Mesendoderm (in vitro differentiated cells): ENCODE measurements at regions not wholly inside any gene's neighbourhood (a gene's known extent, or its start where the extent isn't known, plus 50 kb on each side); places are given as distances from the start of the nearest gene placed in this dataset.

Experiments
- DNase-seq: peaks from one replicate; pipeline ENCODE4 v3.0.0; 2013
- H2AK5ac ChIP-seq: 2 replicates; pipeline ENCODE4 v1.6.1; 2013; ENCODE audit warnings: low read length, inconsistent platforms
- H2BK120ac ChIP-seq: 2 replicates; pipeline ENCODE4 v1.6.1; 2013; ENCODE audit warnings: low read depth, mild to moderate bottlenecking, low read length, moderate library complexity, mixed read lengths
- H2BK15ac ChIP-seq: replicated peaks from 2 replicates; pipeline ENCODE4 v1.6.1; 2013; ENCODE audit warnings: low read depth, mild to moderate bottlenecking, moderate library complexity
- H2BK5ac ChIP-seq: 2 replicates; pipeline ENCODE4 v1.6.1; 2013; ENCODE audit warnings: low read length, inconsistent platforms
- H3K18ac ChIP-seq: 2 replicates; pipeline ENCODE4 v1.6.1; 2013; ENCODE audit warnings: mild to moderate bottlenecking, low read length, mixed read lengths
- H3K23ac ChIP-seq: one replicate; pipeline ENCODE4 v1.6.1; 2013; ENCODE audit warnings: low read length
- H3K27ac ChIP-seq: 2 replicates; pipeline ENCODE4 v1.5.1; 2013; ENCODE audit warnings: low read depth, mild to moderate bottlenecking, inconsistent platforms, low read length, moderate library complexity
- H3K27me3 ChIP-seq: 2 replicates; pipeline ENCODE4 v1.6.1; 2013; ENCODE audit warnings: low read length, control low read depth, mild to moderate bottlenecking, inconsistent platforms; ENCODE audit not compliant: insufficient read depth, poor library complexity
- H3K36me3 ChIP-seq: 2 replicates; pipeline ENCODE4 v1.6.1; 2013; ENCODE audit warnings: low read length, inconsistent platforms; ENCODE audit not compliant: control insufficient read depth, insufficient read depth
- H3K4ac ChIP-seq: one replicate; pipeline ENCODE4 v1.6.1; 2013; ENCODE audit warnings: low read depth, mild to moderate bottlenecking, low read length, moderate library complexity
- H3K4me1 ChIP-seq: 2 replicates; pipeline ENCODE4 v1.6.1; 2013; ENCODE audit warnings: low read depth, low read length, inconsistent platforms; ENCODE audit not compliant: control insufficient read depth
- H3K4me2 ChIP-seq: 2 replicates; pipeline ENCODE4 v1.6.1; 2013; ENCODE audit warnings: low read length
- H3K4me3 ChIP-seq: 2 replicates; pipeline ENCODE4 v1.5.1; 2013; ENCODE audit warnings: mild to moderate bottlenecking, low read length
- H3K56ac ChIP-seq: one replicate; pipeline ENCODE4 v1.6.1; 2013; ENCODE audit warnings: low read length
- H3K79me1 ChIP-seq: 2 replicates; pipeline ENCODE4 v1.6.1; 2013; ENCODE audit warnings: low read length, inconsistent platforms
- H3K79me2 ChIP-seq: 2 replicates; pipeline ENCODE4 v1.6.1; 2013; ENCODE audit warnings: mild to moderate bottlenecking, low read length; ENCODE audit not compliant: control insufficient read depth, insufficient read depth
- H3K9ac ChIP-seq: 2 replicates; pipeline ENCODE4 v1.6.1; 2013; ENCODE audit warnings: low read length, inconsistent platforms
- H4K5ac ChIP-seq: one replicate; pipeline ENCODE4 v1.6.1; 2013; ENCODE audit warnings: low read length
- H4K8ac ChIP-seq: one replicate; pipeline ENCODE4 v1.6.1; 2013; ENCODE audit warnings: low read depth, mild to moderate bottlenecking, control low read depth, low read length, moderate library complexity
- WGBS: extraction: QIAGEN DNeasy Blood & Tissue Kit; methylation state at CpG from one replicate; pipeline ENCODE4 v1.1.7; 2013; ENCODE audit warnings: low lambda C conversion rate, missing lambda C conversion rate; ENCODE audit not compliant: insufficient coverage; ENCODE audit errors: extremely low coverage; 5-methylcytosine and 5-hydroxymethylcytosine counted together

- Histone ChIP-seq H3K4me2 (no peak overlapping the region), H4K5ac (no peak overlapping the region), H2BK5ac (no peak overlapping the region), H3K79me1 (no peaks in the 10 kb centered on the region), H2AK5ac (no peak overlapping the region), H2BK15ac (no peak overlapping the region), H3K18ac (no peak overlapping the region), H3K27me3 (no peaks in the 10 kb centered on the region), H3K79me2 (no peaks in the 10 kb centered on the region), H3K4me3 (no peak overlapping the region), H3K23ac (no peak overlapping the region), H3K9ac (no peak overlapping the region), H4K8ac (no peak overlapping the region), H3K4ac (no peak overlapping the region), H3K36me3 (no peaks in the 10 kb centered on the region), H3K27ac (no peak overlapping the region), H3K56ac (no peak overlapping the region), H3K4me1 (no peaks in the 10 kb centered on the region), H2BK120ac (no peak overlapping the region)
- WGBS, result no CpG with 5 or more reads among the region's 2 CpGs
- DNase-seq, result no peak
Measured at GRCh38 chr21:29465546-29465945, 166.8 kb downstream of the BACH1 start.

- no peak overlapping the region for H3K4ac ChIP-seq
- H3K4me1 ChIP-seq, result no peaks in the 10 kb centered on the region
- no peak overlapping the region for H4K5ac ChIP-seq
- H3K27me3 ChIP-seq, result no peaks in the 10 kb centered on the region
- H3K79me1 ChIP-seq, result no peaks in the 10 kb centered on the region
- H3K18ac ChIP-seq, result no peak overlapping the region
- no peak overlapping the region for H2BK5ac ChIP-seq
- H3K36me3 ChIP-seq, result no peaks in the 10 kb centered on the region
- H3K27ac ChIP-seq, result no peak overlapping the region
- no CpG with 5 or more reads among the region's 2 CpGs for WGBS
- no peaks in the 10 kb centered on the region for H3K79me2 ChIP-seq
- H3K23ac ChIP-seq, result no peak overlapping the region
- H2BK120ac ChIP-seq, result no peak overlapping the region
- no peak overlapping the region for H3K9ac ChIP-seq
- no peak overlapping the region for H2BK15ac ChIP-seq
- DNase-seq, result no peak
- H3K56ac ChIP-seq, result no peak overlapping the region
- no peak overlapping the region for H3K4me3 ChIP-seq
- H2AK5ac ChIP-seq, result no peak overlapping the region
- no peak overlapping the region for H4K8ac ChIP-seq
- no peak overlapping the region for H3K4me2 ChIP-seq
Measured at GRCh38 chr21:29466532-29466931, 167.8 kb downstream of the BACH1 start.

- Histone ChIP-seq H4K8ac (no peak overlapping the region), H3K79me1 (no peaks in the 10 kb centered on the region), H2BK15ac (no peak overlapping the region), H3K4me2 (no peak overlapping the region), H4K5ac (no peak overlapping the region), H3K23ac (no peak overlapping the region), H3K79me2 (no peaks in the 10 kb centered on the region), H2BK120ac (no peak overlapping the region), H2AK5ac (no peak overlapping the region), H3K4me1 (no peaks in the 10 kb centered on the region), H3K56ac (no peak overlapping the region), H3K27ac (no peak overlapping the region), H2BK5ac (no peak overlapping the region), H3K27me3 (no peaks in the 10 kb centered on the region), H3K4me3 (no peak overlapping the region), H3K36me3 (no peaks in the 10 kb centered on the region), H3K9ac (no peak overlapping the region), H3K18ac (no peak overlapping the region), H3K4ac (no peak overlapping the region)
- WGBS, result no CpG with 5 or more reads among the region's 2 CpGs
- no peak for DNase-seq
Measured at GRCh38 chr21:29470397-29470796, 171.7 kb downstream of the BACH1 start.

- Histone ChIP-seq H2BK120ac (no peak overlapping the region), H3K4ac (no peak overlapping the region), H3K9ac (no peak overlapping the region), H3K27me3 (no peaks in the 10 kb centered on the region), H3K36me3 (no peaks in the 10 kb centered on the region), H2BK15ac (no peak overlapping the region), H2AK5ac (no peak overlapping the region), H3K27ac (no peak overlapping the region), H4K8ac (no peak overlapping the region), H3K79me2 (no peaks in the 10 kb centered on the region), H3K4me2 (no peak overlapping the region), H3K18ac (no peak overlapping the region), H3K4me1 (no peaks in the 10 kb centered on the region), H3K23ac (no peak overlapping the region), H3K56ac (no peak overlapping the region), H2BK5ac (no peak overlapping the region), H3K4me3 (no peak overlapping the region), H3K79me1 (no peaks in the 10 kb centered on the region), H4K5ac (no peak overlapping the region)
- DNase-seq, result no peak
- no CpG with 5 or more reads among the region's 2 CpGs for WGBS
Measured at GRCh38 chr21:29473808-29474207, 175.1 kb downstream of the BACH1 start.

- Histone ChIP-seq H4K5ac (no peak overlapping the region), H2BK5ac (no peak overlapping the region), H3K27ac (no peak overlapping the region), H2BK15ac (no peak overlapping the region), H3K27me3 (no peaks in the 10 kb centered on the region), H3K9ac (no peak overlapping the region), H3K56ac (no peak overlapping the region), H3K18ac (no peak overlapping the region), H3K79me2 (no peaks in the 10 kb centered on the region), H3K4me2 (no peak overlapping the region), H2BK120ac (no peak overlapping the region), H2AK5ac (no peak overlapping the region), H4K8ac (no peak overlapping the region), H3K36me3 (no peaks in the 10 kb centered on the region), H3K23ac (no peak overlapping the region), H3K4me3 (no peak overlapping the region), H3K4ac (no peak overlapping the region), H3K79me1 (no peaks in the 10 kb centered on the region), H3K4me1 (no peaks in the 10 kb centered on the region)
- no peak for DNase-seq
- WGBS, result no CpG with 5 or more reads among the region's 2 CpGs
Measured at GRCh38 chr21:29475329-29475728, 176.6 kb downstream of the BACH1 start.

- Histone ChIP-seq H3K9ac (no peak overlapping the region), H2BK5ac (no peak overlapping the region), H3K4me3 (no peak overlapping the region), H3K56ac (no peak overlapping the region), H4K8ac (no peak overlapping the region), H4K5ac (no peak overlapping the region), H3K18ac (no peak overlapping the region), H3K27me3 (no peaks in the 10 kb centered on the region), H3K4me1 (no peaks in the 10 kb centered on the region), H3K79me2 (no peaks in the 10 kb centered on the region), H3K4ac (no peak overlapping the region), H2BK120ac (no peak overlapping the region), H3K4me2 (no peak overlapping the region), H2BK15ac (no peak overlapping the region), H3K36me3 (no peaks in the 10 kb centered on the region), H2AK5ac (no peak overlapping the region), H3K23ac (no peak overlapping the region), H3K27ac (no peak overlapping the region), H3K79me1 (no peaks in the 10 kb centered on the region)
- DNase-seq, result no peak
- no CpG with 5 or more reads among the region's 5 CpGs for WGBS
Measured at GRCh38 chr21:29477347-29477746, 178.6 kb downstream of the BACH1 start.
